K562 (cell line): ENCODE measurements at regions not wholly inside any gene's neighbourhood (a gene's known extent, or its start where the extent isn't known, plus 50 kb on each side); places are given as distances from the start of the nearest gene placed in this dataset.

Experiments
- ATAC-seq: fragments of 200-7000 bp; cut with Tn5 transposase; 3 replicates; pipeline ENCODE4 v1.9.1; 2020; ENCODE audit warnings: moderate library complexity
- BruUV-seq: library from RNA; stranded (reverse); fragments of 400-500 nt; replicated peaks from 2 replicates; lab custom pipeline; 2021; lab: Mats Ljungman, UMichigan
- CTCF ChIA-PET: fragments of 300-600 bp; formaldehyde crosslinking; extraction: SDS; loops from one replicate; lab custom pipeline; 2021; ENCODE audit warnings: low intra/inter-chr PET ratio; lab: Yijun Ruan, JAX
- POLR2A ChIA-PET: fragments of 300-600, 350-650 bp; sonication (Branson Sonifier 250); formaldehyde crosslinking; extraction: SDS; loops from one replicate; lab custom pipeline; 2021; ENCODE audit warnings: antibody characterized with exemption, inconsistent platforms; lab: Yijun Ruan, JAX
- DNase-seq, 4 experiments: peaks; one replicate each; pipeline versions ENCODE4 v3.0.0 to v3.0.0-alpha.2; 2011 to 2018; ENCODE audit warnings: low spot score in 3 of 4, mixed read lengths in 3 of 4; ENCODE audit errors: extremely low read depth in 1 of 4
- FAIRE-seq: peaks from 2 replicates; lab custom pipeline; 2011; peaks lifted over from hg19 to GRCh38; lab: Jason Lieb, UNC
- H2AFZ ChIP-seq: 2 replicates; pipeline ENCODE4 v1.6.0; 2011; ENCODE audit warnings: low read depth, low read length, control low read depth, inconsistent platforms
- H3K27ac ChIP-seq: fragments of 200-600 bp; 3 replicates; pipeline ENCODE4 v1.8.0; 2011; ENCODE audit warnings: low read depth, mild to moderate bottlenecking, control low read depth, inconsistent platforms, low read length, moderate library complexity, mixed read lengths; ENCODE audit errors: extremely low read depth
- H3K27me3 ChIP-seq, 2 experiments: fragments of 300-600 bp in 1 of 2; 2 replicates in 1 of 2; 3 replicates in 1 of 2; pipeline versions ENCODE4 v1.6.0 to v1.8.0; 2011; ENCODE audit warnings: inconsistent platforms in 2 of 2, low read length in 2 of 2, mild to moderate bottlenecking in 1 of 2, mixed read lengths in 1 of 2, moderate library complexity in 1 of 2; ENCODE audit not compliant: control insufficient read depth in 2 of 2, insufficient read depth in 2 of 2
- H3K36me3 ChIP-seq: fragments of 300-600 bp; 3 replicates; pipeline ENCODE4 v1.8.0; 2011; ENCODE audit warnings: mild to moderate bottlenecking, low read length, inconsistent platforms; ENCODE audit not compliant: control insufficient read depth, insufficient read depth
- H3K4me1 ChIP-seq, 2 experiments: fragments of 200-600 bp in 1 of 2; replicated peaks in 1 of 2; 2 replicates in 1 of 2; 3 replicates in 1 of 2; pipeline versions ENCODE4 v1.5.1 to v1.8.0; 2011; ENCODE audit warnings: inconsistent platforms in 2 of 2, low read length in 2 of 2, mild to moderate bottlenecking in 1 of 2, mixed read lengths in 1 of 2, moderate library complexity in 1 of 2; ENCODE audit not compliant: control insufficient read depth in 2 of 2, insufficient read depth in 2 of 2
- H3K4me2 ChIP-seq: 2 replicates; pipeline ENCODE4 v1.6.1; 2011; ENCODE audit warnings: low read length, control low read depth, inconsistent platforms, mixed read lengths; ENCODE audit not compliant: insufficient read depth
- H3K4me3 ChIP-seq: fragments of 200-600 bp; sonication (generic), shearing (Covaris generic); 2 replicates; pipeline ENCODE4 v1.5.1; 2016; ENCODE audit warnings: control low read depth, inconsistent platforms
- H3K79me2 ChIP-seq: fragments of 200-600 bp; 3 replicates; pipeline ENCODE4 v1.8.0; 2011; ENCODE audit warnings: low read length, inconsistent platforms; ENCODE audit not compliant: control insufficient read depth, insufficient read depth
- H3K9ac ChIP-seq, 2 experiments: 2 replicates each; pipeline versions ENCODE4 v1.6.0 to v1.6.1; 2011; ENCODE audit warnings: low read depth in 2 of 2, low read length in 2 of 2, control low read depth in 1 of 2, inconsistent platforms in 1 of 2, mild to moderate bottlenecking in 1 of 2, mixed read lengths in 1 of 2; ENCODE audit not compliant: insufficient read depth in 1 of 2
- H3K9me1 ChIP-seq: one replicate; pipeline ENCODE4 v1.6.0; 2011; ENCODE audit warnings: inconsistent platforms, mild to moderate bottlenecking, low read length, moderate library complexity; ENCODE audit not compliant: control insufficient read depth, insufficient read depth
- H3K9me3 ChIP-seq: replicated peaks from 2 replicates; pipeline ENCODE4 v1.5.1; 2011; ENCODE audit warnings: low read depth, low read length, inconsistent platforms; ENCODE audit not compliant: control insufficient read depth, insufficient read depth
- H4K20me1 ChIP-seq: replicated peaks from 2 replicates; pipeline ENCODE4 v1.6.1; 2011; ENCODE audit warnings: low read length, inconsistent platforms, mixed read lengths; ENCODE audit not compliant: control insufficient read depth, insufficient read depth
- C11orf30 ChIP-seq: fragments of 450-650 bp; IDR thresholded peaks from 2 replicates; pipeline ENCODE4 v1.6.1; 2016; ENCODE audit warnings: low read depth, mild to moderate bottlenecking
- CBFA2T2 ChIP-seq: fragments of 450-650 bp; conservative IDR thresholded peaks from 2 replicates; pipeline ENCODE4 v1.6.1; 2017; ENCODE audit warnings: mild to moderate bottlenecking
- CHD2 ChIP-seq: IDR thresholded peaks from 2 replicates; pipeline ENCODE4 v1.6.1; 2011; ENCODE audit warnings: low read depth, low read length
- E2F1 ChIP-seq: sonication (generic); formaldehyde crosslinking; IDR thresholded peaks from 2 replicates; pipeline ENCODE4 v1.8.1; 2023; ENCODE audit warnings: mild to moderate bottlenecking, missing genetic modification reagents, moderate library complexity
- ETV1 ChIP-seq: fragments of 450-650 bp; conservative IDR thresholded peaks from 2 replicates; pipeline ENCODE4 v1.6.1; 2016; ENCODE audit warnings: missing genetic modification characterization, control low read depth, low read depth, missing compliant biosample characterization
- KHSRP ChIP-seq: fragments of 450-650 bp; IDR thresholded peaks from 2 replicates; pipeline ENCODE4 v1.6.1; 2017
- MYNN ChIP-seq, 2 experiments: sonication (generic); formaldehyde crosslinking in 1 of 2; IDR thresholded peaks; 2 replicates each; pipeline versions ENCODE4 v1.5.0 to v1.6.1; 2016 to 2020; ENCODE audit warnings: antibody characterized with exemption in 1 of 2, missing genetic modification reagents in 1 of 2
- NR2F6 ChIP-seq: fragments of 450-650 bp; formaldehyde crosslinking; IDR thresholded peaks from 2 replicates; pipeline ENCODE4 v1.4.0; 2020; ENCODE audit warnings: mild to moderate bottlenecking
- PHTF2 ChIP-seq: fragments of 250-450 bp; sonication (Bioruptor Pico); IDR thresholded peaks from 2 replicates; pipeline ENCODE4 v1.5.0; 2021; ENCODE audit warnings: mild to moderate bottlenecking
- TBL1XR1 ChIP-seq, 2 experiments: IDR thresholded peaks; 2 replicates each; pipeline ENCODE4 v1.6.1; 2012; ENCODE audit warnings: improper control_type of control experiment in 2 of 2, low read length in 2 of 2, mild to moderate bottlenecking in 1 of 2
- ZBTB1 ChIP-seq: sonication (generic); formaldehyde crosslinking; IDR thresholded peaks from 2 replicates; pipeline ENCODE4 v1.8.1; 2023; ENCODE audit warnings: missing genetic modification reagents, low read depth, mild to moderate bottlenecking, borderline replicate concordance
- ZNF316 ChIP-seq: fragments of 450-650 bp; IDR thresholded peaks from 2 replicates; pipeline ENCODE4 v1.6.1; 2016
- ZNF655 ChIP-seq: fragments of 250-450 bp; sonication (Bioruptor Pico); IDR thresholded peaks from 2 replicates; pipeline ENCODE4 v1.5.0; 2021
- WGBS: fragments of 100-300 bp; shearing (Covaris generic); methylation state at CpG from one replicate; pipeline ENCODE4 v1.1.6; 2016; ENCODE audit warnings: low coverage, mixed read lengths; ENCODE audit not compliant: insufficient coverage; ENCODE audit errors: missing lambda C conversion rate; 5-methylcytosine and 5-hydroxymethylcytosine counted together
- in situ Hi-C: fragments of 300-500 bp; cut with MboI; formaldehyde crosslinking; loops from 4 replicates; pipeline ENCODE4 v1.15.0; 2018; ENCODE audit warnings: inconsistent platforms, mixed read lengths
- intact Hi-C: fragments of 100-400 bp; cut with micrococcal nuclease; formaldehyde crosslinking; loops from 2 replicates; pipeline ENCODE4 v1.14.2; 2022
- TF ChIP-seq, protein P1 (sequence below): fragments of 250-450 bp; sonication (Bioruptor Pico); IDR thresholded peaks from 2 replicates; pipeline ENCODE4 v1.8.0; 2021; ENCODE audit warnings: moderate library complexity, mild to moderate bottlenecking, inconsistent platforms

- no peaks in the 10 kb centered on the region for H3K79me2 ChIP-seq
- no peaks in the 10 kb centered on the region; the same call in 1 of the 2 replicates for H3K9me3 ChIP-seq
- no peak overlapping the region for H2AFZ ChIP-seq
- BruUV-seq: no TSS peak
- H4K20me1 ChIP-seq: no peaks in the 10 kb centered on the region
- FAIRE-seq (no peak), DNase-seq (no peak), ATAC-seq (no peak)
- no peak overlapping the region for H3K27ac ChIP-seq
- ChIA-PET POLR2A (no interaction called here), CTCF (no interaction called here)
- no peaks in the 10 kb centered on the region for H3K4me1 ChIP-seq
- TF ChIP-seq KHSRP: no peak
- no peak for TF ChIP-seq ZNF655
- TF ChIP-seq PHTF2 (CRISPR knock-in tag): no peak
- TF ChIP-seq, protein P1, sequence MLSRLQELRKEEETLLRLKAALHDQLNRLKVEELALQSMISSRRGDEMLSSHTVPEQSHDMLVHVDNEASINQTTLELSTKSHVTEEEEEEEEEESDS (CRISPR knock-in tag): no peak
- TF ChIP-seq ZNF316: peak; percentile 56; the same call in 1 of the 2 replicates
- TF ChIP-seq C11orf30: peak; percentile 24; the same call in 1 of the 2 replicates
- TF ChIP-seq E2F1 (CRISPR knock-in tag): no peak
- no peak for TF ChIP-seq TBL1XR1 (IDR thresholded peaks at IDR 0.05; ENCODE audit: low read length in 2 of 2)
- TF ChIP-seq ETV1 (tag): no peak
- no peak for TF ChIP-seq MYNN (IDR thresholded peaks at IDR 0.05)
- no peak for TF ChIP-seq MYNN (CRISPR knock-in tag; IDR thresholded peaks at IDR 0.05)
- TF ChIP-seq NR2F6: no peak
- TF ChIP-seq CBFA2T2: no peak
- no peak for TF ChIP-seq CHD2
- no peak for TF ChIP-seq ZBTB1
- H3K4me3 ChIP-seq: no peak overlapping the region
- intact Hi-C loops (no loop called here), in situ Hi-C loops (no loop called here)
- no peaks in the 10 kb centered on the region for H3K9me1 ChIP-seq
- WGBS: 0% methylated on average over 1 of the region's 1 CpG
- H3K27me3 ChIP-seq: no peaks in the 10 kb centered on the region
- no peak overlapping the region for H3K9ac ChIP-seq
- H3K4me2 ChIP-seq: no peak overlapping the region
- H3K36me3 ChIP-seq: no peaks in the 10 kb centered on the region
Measured at GRCh38 chr2:52828112-52828511, 939.5 kb upstream of the CHAC2 start.
